ENCODE measurements at regions not wholly inside any gene's neighbourhood (a gene's known extent, or its start where the extent isn't known, plus 50 kb on each side); places are given as distances from the start of the nearest gene placed in this dataset.

DNA sequence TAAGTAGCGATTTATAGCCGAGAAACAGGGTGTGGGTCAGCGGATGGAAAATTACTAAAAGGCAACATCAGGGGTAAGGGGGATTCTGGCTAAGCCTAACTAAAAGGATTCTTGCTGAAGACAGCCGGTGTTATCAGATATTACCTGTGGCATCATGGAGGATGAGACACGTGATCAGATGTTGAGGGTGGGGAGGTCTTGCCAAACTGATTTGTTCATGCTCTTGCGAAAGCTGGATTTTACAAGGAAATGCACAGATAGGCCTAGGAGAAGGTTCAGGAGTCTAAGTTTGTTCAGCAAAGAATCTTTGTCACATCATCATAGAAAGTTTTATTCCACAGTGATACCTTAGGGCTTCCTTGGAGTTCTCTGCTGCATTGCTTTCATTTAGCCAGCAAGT is 396.8 kb upstream of the TBL1XR1 start:
- TF ChIP-seq, protein P1, sequence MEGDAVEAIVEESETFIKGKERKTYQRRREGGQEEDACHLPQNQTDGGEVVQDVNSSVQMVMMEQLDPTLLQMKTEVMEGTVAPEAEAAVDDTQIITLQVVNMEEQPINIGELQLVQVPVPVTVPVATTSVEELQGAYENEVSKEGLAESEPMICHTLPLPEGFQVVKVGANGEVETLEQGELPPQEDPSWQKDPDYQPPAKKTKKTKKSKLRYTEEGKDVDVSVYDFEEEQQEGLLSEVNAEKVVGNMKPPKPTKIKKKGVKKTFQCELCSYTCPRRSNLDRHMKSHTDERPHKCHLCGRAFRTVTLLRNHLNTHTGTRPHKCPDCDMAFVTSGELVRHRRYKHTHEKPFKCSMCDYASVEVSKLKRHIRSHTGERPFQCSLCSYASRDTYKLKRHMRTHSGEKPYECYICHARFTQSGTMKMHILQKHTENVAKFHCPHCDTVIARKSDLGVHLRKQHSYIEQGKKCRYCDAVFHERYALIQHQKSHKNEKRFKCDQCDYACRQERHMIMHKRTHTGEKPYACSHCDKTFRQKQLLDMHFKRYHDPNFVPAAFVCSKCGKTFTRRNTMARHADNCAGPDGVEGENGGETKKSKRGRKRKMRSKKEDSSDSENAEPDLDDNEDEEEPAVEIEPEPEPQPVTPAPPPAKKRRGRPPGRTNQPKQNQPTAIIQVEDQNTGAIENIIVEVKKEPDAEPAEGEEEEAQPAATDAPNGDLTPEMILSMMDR (IDR thresholded peaks at IDR 0.05): no peak
- TF ChIP-seq POLR2A (IDR thresholded peaks at IDR 0.05): no peak
- no peak for TF ChIP-seq EP300 (IDR thresholded peaks at IDR 0.05)

All from ovary (tissue), 3 donors.